Subcutaneous abdominal adipose tissue (tissue), 5 donors: ENCODE measurements at regions not wholly inside any gene's neighbourhood (a gene's known extent, or its start where the extent isn't known, plus 50 kb on each side); places are given as distances from the start of the nearest gene placed in this dataset.

ENCODE experiments used
- H3K27ac ChIP-seq: one replicate; pipeline ENCODE4 v1.7.0; 2013; ENCODE audit warnings: low read depth, mild to moderate bottlenecking, inconsistent platforms, low read length, moderate library complexity
- H3K27me3 ChIP-seq, 5 donors: one replicate each; pipeline ENCODE4 v1.7.0; 2013; ENCODE audit warnings: low read length in 5 of 5, inconsistent platforms in 1 of 5; ENCODE audit not compliant: control insufficient read depth in 5 of 5, insufficient read depth in 4 of 5
- H3K36me3 ChIP-seq, 5 donors: one replicate each; pipeline ENCODE4 v1.7.0; 2013; ENCODE audit warnings: low read length in 5 of 5; ENCODE audit not compliant: control insufficient read depth in 5 of 5, insufficient read depth in 5 of 5
- H3K4me1 ChIP-seq, 5 donors: one replicate each; pipeline ENCODE4 v1.7.0; 2013; ENCODE audit warnings: low read length in 5 of 5, mild to moderate bottlenecking in 3 of 5, moderate library complexity in 1 of 5; ENCODE audit not compliant: control insufficient read depth in 5 of 5, insufficient read depth in 5 of 5
- H3K4me3 ChIP-seq, 5 donors: one replicate each; pipeline ENCODE4 v1.7.0; 2013; ENCODE audit warnings: low read length in 5 of 5, low read depth in 1 of 5
- H3K9ac ChIP-seq, 5 donors: one replicate each; pipeline ENCODE4 v1.7.0; 2013; ENCODE audit warnings: low read length in 5 of 5, mild to moderate bottlenecking in 4 of 5, moderate library complexity in 3 of 5
- H3K9me3 ChIP-seq, 5 donors: one replicate each; pipeline ENCODE4 v1.7.0; 2013; ENCODE audit warnings: low read length in 5 of 5; ENCODE audit not compliant: control insufficient read depth in 5 of 5
- donor health status: healthy.
- donor health status: healthy.
- donor health status: healthy.
- donor health status: healthy.
- donor health status: healthy.

GRCh38 chr3:21054064-21054463 lies 696.9 kb downstream of the ZNF385D start:
- Histone ChIP-seq H3K27ac (no peak overlapping the region), H3K27me3 (no peaks in the 10 kb centered on the region), H3K9ac (no peak overlapping the region), H3K4me1 (peaks cover 0 to 2% (median under 1%) of the 10 kb centered on the region in 5 donors), H3K9me3 (no peaks in the 10 kb centered on the region), H3K4me3 (no peak overlapping the region), H3K36me3 (no peaks in the 10 kb centered on the region)

GRCh38 chr3:21049334-21050062 lies 701.5 kb downstream of the ZNF385D start:
- no peak overlapping the region for H3K9ac ChIP-seq
- no peaks in the 10 kb centered on the region for H3K27me3 ChIP-seq
- H3K9me3 ChIP-seq, result no peaks in the 10 kb centered on the region
- no peak overlapping the region for H3K4me3 ChIP-seq
- H3K27ac ChIP-seq, result no peak overlapping the region
- H3K4me1 ChIP-seq, result no peaks in the 10 kb centered on the region
- no peaks in the 10 kb centered on the region for H3K36me3 ChIP-seq

GRCh38 chr3:21043139-21043538 lies 707.9 kb downstream of the ZNF385D start:
- Histone ChIP-seq H3K27me3 (no peaks in the 10 kb centered on the region), H3K9me3 (no peaks in the 10 kb centered on the region), H3K4me3 (no peak overlapping the region), H3K4me1 (no peaks in the 10 kb centered on the region), H3K9ac (no peak overlapping the region), H3K36me3 (no peaks in the 10 kb centered on the region), H3K27ac (no peak overlapping the region)

GRCh38 chr3:21042184-21042583 lies 708.8 kb downstream of the ZNF385D start:
- Histone ChIP-seq H3K9me3 (no peaks in the 10 kb centered on the region), H3K27me3 (no peaks in the 10 kb centered on the region), H3K4me3 (no peak overlapping the region), H3K9ac (no peak overlapping the region), H3K36me3 (no peaks in the 10 kb centered on the region), H3K27ac (no peak overlapping the region), H3K4me1 (no peaks in the 10 kb centered on the region)

GRCh38 chr3:21041621-21042020 lies 709.4 kb downstream of the ZNF385D start:
- Histone ChIP-seq H3K27me3 (no peaks in the 10 kb centered on the region), H3K9ac (no peak overlapping the region), H3K9me3 (no peaks in the 10 kb centered on the region), H3K4me3 (no peak overlapping the region), H3K36me3 (no peaks in the 10 kb centered on the region), H3K27ac (no peak overlapping the region), H3K4me1 (no peaks in the 10 kb centered on the region)

- Histone ChIP-seq H3K9ac (no peak overlapping the region), H3K4me1 (no peaks in the 10 kb centered on the region), H3K4me3 (no peak overlapping the region), H3K27me3 (no peaks in the 10 kb centered on the region), H3K36me3 (no peaks in the 10 kb centered on the region), H3K27ac (no peak overlapping the region), H3K9me3 (no peaks in the 10 kb centered on the region)
These were observed 714.1 kb downstream of the ZNF385D start for GRCh38 chr3:21036888-21037287.

GRCh38 chr3:21028412-21028811 lies 722.6 kb downstream of the ZNF385D start:
- no peaks in the 10 kb centered on the region for H3K36me3 ChIP-seq
- no peak overlapping the region for H3K9ac ChIP-seq
- H3K4me1 ChIP-seq, result no peaks in the 10 kb centered on the region
- no peaks in the 10 kb centered on the region for H3K9me3 ChIP-seq
- no peak overlapping the region for H3K27ac ChIP-seq
- H3K27me3 ChIP-seq, result no peaks in the 10 kb centered on the region
- H3K4me3 ChIP-seq, result no peak overlapping the region

GRCh38 chr3:21024563-21024962 lies 726.4 kb downstream of the ZNF385D start:
- Histone ChIP-seq H3K27ac (no peak overlapping the region), H3K9me3 (no peaks in the 10 kb centered on the region), H3K4me1 (no peaks in the 10 kb centered on the region), H3K4me3 (no peak overlapping the region), H3K27me3 (no peaks in the 10 kb centered on the region), H3K36me3 (no peaks in the 10 kb centered on the region), H3K9ac (no peak overlapping the region)

- Histone ChIP-seq H3K9ac (no peak overlapping the region), H3K27me3 (no peaks in the 10 kb centered on the region), H3K4me3 (no peak overlapping the region), H3K27ac (no peak overlapping the region), H3K36me3 (no peaks in the 10 kb centered on the region), H3K9me3 (no peaks in the 10 kb centered on the region), H3K4me1 (no peaks in the 10 kb centered on the region)
These were observed 730.3 kb downstream of the ZNF385D start for GRCh38 chr3:21020681-21021080.

GRCh38 chr3:21020043-21020442 lies 731.0 kb downstream of the ZNF385D start:
- no peak overlapping the region for H3K9ac ChIP-seq
- no peaks in the 10 kb centered on the region for H3K36me3 ChIP-seq
- no peaks in the 10 kb centered on the region for H3K27me3 ChIP-seq
- no peaks in the 10 kb centered on the region for H3K9me3 ChIP-seq
- H3K27ac ChIP-seq, result no peak overlapping the region
- H3K4me1 ChIP-seq, result no peaks in the 10 kb centered on the region
- H3K4me3 ChIP-seq, result no peak overlapping the region
